ENCODE measurements at regions not wholly inside any gene's neighbourhood (a gene's known extent, or its start where the extent isn't known, plus 50 kb on each side); places are given as distances from the start of the nearest gene placed in this dataset.

DNA sequence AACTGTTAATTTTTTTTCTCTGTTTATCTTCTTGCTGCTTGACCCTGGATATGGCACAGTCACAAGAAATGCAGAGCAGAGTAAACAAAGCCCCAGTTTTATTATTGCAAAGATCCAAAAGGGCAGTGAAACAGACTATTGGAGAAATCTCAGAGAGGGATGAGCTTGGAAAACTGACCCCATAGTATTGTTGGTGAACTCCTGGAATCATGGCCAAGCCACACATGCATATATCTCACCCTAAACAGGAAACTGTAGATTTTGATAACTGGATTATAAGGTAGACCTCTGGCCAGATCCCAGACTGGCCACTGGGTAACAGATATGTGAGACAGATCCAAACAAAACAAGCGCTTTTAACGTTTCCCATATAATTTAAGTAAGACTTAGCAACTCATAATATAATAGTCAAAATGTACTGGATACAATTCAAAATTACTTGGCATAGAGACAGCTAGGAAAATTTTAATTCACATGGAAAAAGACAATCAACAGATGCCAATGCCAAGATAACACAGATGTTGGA is 263.5 kb upstream of the SEMA6A start:
- WGBS, 2 donors: 33 to 73% methylated on average over 2 of the region's 2 CpGs
- H3K4me3 ChIP-seq (replicated peaks in 1 of 3): no peak overlapping the region
- no peaks in the 10 kb centered on the region for H3K27me3 ChIP-seq
- H3K27ac ChIP-seq: no peak overlapping the region
- intact Hi-C loops (cut with DNase I): no loop called here
- no peak for DNase-seq
- TF ChIP-seq CTCF (IDR thresholded peaks at IDR 0.05) (no peak), POLR2A (IDR thresholded peaks at IDR 0.05) (no peak)
- no peaks in the 10 kb centered on the region for H3K36me3 ChIP-seq
- H3K4me1 ChIP-seq: peaks cover 6 to 9% of the 10 kb centered on the region in 2 donors
- no peaks in the 10 kb centered on the region for H3K9me3 ChIP-seq

GRCh38 chr5:116834796-116835515 is 260.3 kb upstream of the SEMA6A start:
- 84 to 88% methylated on average over 2 of the region's 2 CpGs for WGBS, 2 donors
- intact Hi-C loops (cut with DNase I): no loop called here
- DNase-seq: no peak

GRCh38 chr5:116830079-116830478 is 255.5 kb upstream of the SEMA6A start:
- 87 to 95% methylated on average over 4 of the region's 4 CpGs for WGBS, 2 donors
- no peak overlapping the region for H3K27ac ChIP-seq
- H3K4me3 ChIP-seq (replicated peaks in 1 of 3): no peak overlapping the region
- TF ChIP-seq CTCF (IDR thresholded peaks at IDR 0.05): no peak
- TF ChIP-seq POLR2A (IDR thresholded peaks at IDR 0.05): no peak
- intact Hi-C loops (cut with DNase I): no loop called here
- no peaks in the 10 kb centered on the region for H3K4me1 ChIP-seq
- H3K9me3 ChIP-seq: no peaks in the 10 kb centered on the region
- no peaks in the 10 kb centered on the region for H3K36me3 ChIP-seq
- no peaks in the 10 kb centered on the region for H3K27me3 ChIP-seq
- no peak for DNase-seq

More at GRCh38 chr5:116834796-116835515, 260.3 kb upstream of the SEMA6A start:
- H3K27me3 ChIP-seq: no peaks in the 10 kb centered on the region
- H3K4me1 ChIP-seq: peaks cover 6 to 9% of the 10 kb centered on the region in 2 donors
- H3K36me3 ChIP-seq: no peaks in the 10 kb centered on the region
- TF ChIP-seq POLR2A (IDR thresholded peaks at IDR 0.05): no peak
- no peak for TF ChIP-seq CTCF (IDR thresholded peaks at IDR 0.05)
- no peaks in the 10 kb centered on the region for H3K9me3 ChIP-seq
- H3K4me3 ChIP-seq (replicated peaks in 1 of 3): no peak overlapping the region
- no peak overlapping the region for H3K27ac ChIP-seq

GRCh38 chr5:116827078-116827477 is 252.5 kb upstream of the SEMA6A start:
- Histone ChIP-seq H3K27ac (no peak overlapping the region), H3K9me3 (no peaks in the 10 kb centered on the region), H3K4me1 (no peaks in the 10 kb centered on the region), H3K36me3 (no peaks in the 10 kb centered on the region), H3K4me3 (replicated peaks in 1 of 3) (no peak overlapping the region), H3K27me3 (no peaks in the 10 kb centered on the region)
- no peak for DNase-seq
- intact Hi-C loops (cut with DNase I): no loop called here
- no peak for TF ChIP-seq POLR2A (IDR thresholded peaks at IDR 0.05)
- TF ChIP-seq CTCF (IDR thresholded peaks at IDR 0.05): no peak

DNA sequence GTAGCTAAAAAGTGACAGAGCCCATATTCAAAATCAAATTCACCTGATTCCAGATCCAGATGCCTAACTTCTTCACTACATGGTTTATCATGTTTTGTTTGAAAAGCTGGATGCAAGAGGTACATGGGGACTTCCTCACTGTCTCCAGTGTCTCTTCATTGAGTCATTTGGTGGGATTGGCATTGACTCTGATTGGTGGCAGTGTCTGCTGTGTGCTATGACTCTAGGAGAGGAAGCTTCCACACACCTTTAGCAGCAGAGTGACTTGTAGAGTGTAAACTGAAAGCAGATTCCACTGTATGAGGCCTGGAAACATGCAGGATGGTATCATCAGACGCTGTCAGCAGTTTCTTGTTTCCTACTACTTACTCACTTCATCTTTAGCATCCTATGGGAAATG is 250.9 kb upstream of the SEMA6A start:
- H3K9me3 ChIP-seq: no peaks in the 10 kb centered on the region
- WGBS, 2 donors: 71 to 90% methylated on average over 1 of the region's 1 CpG
- no peak for DNase-seq
- H3K36me3 ChIP-seq: no peaks in the 10 kb centered on the region
- no peaks in the 10 kb centered on the region for H3K27me3 ChIP-seq
- no peaks in the 10 kb centered on the region for H3K4me1 ChIP-seq
- no peak overlapping the region for H3K4me3 ChIP-seq (replicated peaks in 1 of 3)
- intact Hi-C loops (cut with DNase I): no loop called here
- H3K27ac ChIP-seq: no peak overlapping the region
- TF ChIP-seq CTCF (IDR thresholded peaks at IDR 0.05) (no peak), POLR2A (IDR thresholded peaks at IDR 0.05) (no peak)

Data from thyroid gland (tissue), 4 donors.